ENCODE measurements at regions not wholly inside any gene's neighbourhood (a gene's known extent, or its start where the extent isn't known, plus 50 kb on each side); places are given as distances from the start of the nearest gene placed in this dataset.
A peak's percentile ranks its signal among the peaks of the same experiment; 100 is the strongest.

DNA sequence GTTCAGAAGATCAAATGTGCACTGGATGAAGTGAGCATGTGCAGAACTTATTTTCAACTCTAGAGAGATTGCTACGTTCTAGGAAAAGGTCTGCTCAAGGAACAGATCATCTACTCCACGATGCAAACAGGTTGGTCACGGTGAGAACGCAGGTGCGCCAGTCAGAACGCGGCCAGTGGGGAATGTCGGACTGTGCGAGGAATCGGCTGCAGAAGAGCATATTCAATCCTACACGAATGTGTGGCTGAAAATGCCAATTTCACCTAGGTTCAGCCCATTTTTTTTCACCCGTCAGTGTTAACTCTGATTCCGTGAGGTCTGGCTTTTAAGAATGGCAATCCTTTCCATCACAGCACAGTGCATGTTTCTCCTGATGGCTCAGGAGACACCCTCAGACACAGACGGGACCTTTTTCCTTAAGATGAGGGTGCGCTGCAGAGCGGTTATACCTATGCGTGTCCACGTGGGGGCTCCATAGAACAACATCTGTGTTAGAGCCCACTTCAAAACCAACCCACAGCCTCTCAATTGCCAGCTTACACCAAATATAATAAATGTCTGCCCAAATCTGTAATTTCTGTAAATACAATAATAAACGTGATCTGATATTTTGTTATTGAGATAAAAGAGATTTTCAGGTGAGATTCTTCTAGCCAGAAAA is 250.4 kb downstream of the FOXA2 start:
- no peak for DNase-seq (ENCODE audit: low read depth)
- Histone ChIP-seq H3K27me3 (ENCODE audit: control insufficient read depth, insufficient read depth, low read length) (no peaks in the 10 kb centered on the region), H3K4me3 (ENCODE audit: low read depth, low read length) (no peak overlapping the region), H3K36me3 (ENCODE audit: control insufficient read depth, insufficient read depth, low read length) (no peaks in the 10 kb centered on the region)
- ChIA-PET POLR2A (interaction anchor here (0.5 to 0.6 kb wide), 2 partner anchors 347 to 1297 kb away, joined by 3 to 4 read pairs; no protein-coding TSS in a partner anchor), CTCF (interaction anchor here (0.7 to 2.4 kb wide), 11 partner anchors 11 to 1006 kb away, joined by 3 to 7 read pairs (median 3); no protein-coding TSS in a partner anchor)
- TF ChIP-seq, protein P1, sequence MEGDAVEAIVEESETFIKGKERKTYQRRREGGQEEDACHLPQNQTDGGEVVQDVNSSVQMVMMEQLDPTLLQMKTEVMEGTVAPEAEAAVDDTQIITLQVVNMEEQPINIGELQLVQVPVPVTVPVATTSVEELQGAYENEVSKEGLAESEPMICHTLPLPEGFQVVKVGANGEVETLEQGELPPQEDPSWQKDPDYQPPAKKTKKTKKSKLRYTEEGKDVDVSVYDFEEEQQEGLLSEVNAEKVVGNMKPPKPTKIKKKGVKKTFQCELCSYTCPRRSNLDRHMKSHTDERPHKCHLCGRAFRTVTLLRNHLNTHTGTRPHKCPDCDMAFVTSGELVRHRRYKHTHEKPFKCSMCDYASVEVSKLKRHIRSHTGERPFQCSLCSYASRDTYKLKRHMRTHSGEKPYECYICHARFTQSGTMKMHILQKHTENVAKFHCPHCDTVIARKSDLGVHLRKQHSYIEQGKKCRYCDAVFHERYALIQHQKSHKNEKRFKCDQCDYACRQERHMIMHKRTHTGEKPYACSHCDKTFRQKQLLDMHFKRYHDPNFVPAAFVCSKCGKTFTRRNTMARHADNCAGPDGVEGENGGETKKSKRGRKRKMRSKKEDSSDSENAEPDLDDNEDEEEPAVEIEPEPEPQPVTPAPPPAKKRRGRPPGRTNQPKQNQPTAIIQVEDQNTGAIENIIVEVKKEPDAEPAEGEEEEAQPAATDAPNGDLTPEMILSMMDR (IDR thresholded peaks at IDR 0.05; ENCODE audit: insufficient read depth, low read depth, low read length), result peak; percentile 78

DNA sequence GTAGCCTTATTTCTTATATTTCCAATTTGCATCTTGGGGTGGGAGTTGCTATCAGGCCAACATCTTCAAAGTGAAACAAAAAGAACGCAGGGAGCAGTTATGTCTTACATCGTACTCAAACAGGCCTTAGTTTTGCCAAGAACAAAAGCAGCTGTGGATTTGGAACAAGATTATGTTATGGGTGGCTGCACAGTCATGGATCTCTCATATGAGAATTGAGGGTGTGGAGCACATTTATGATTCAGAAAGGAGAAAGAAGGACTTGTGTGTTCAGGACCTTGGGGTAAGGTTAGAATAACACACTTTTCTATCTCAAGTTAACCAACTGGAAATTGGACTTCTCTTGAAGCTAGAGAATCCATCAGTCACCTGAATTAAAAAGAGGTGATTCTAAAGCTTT is 259.9 kb downstream of the FOXA2 start:
- DNase-seq (ENCODE audit: low read depth), result no peak
- CTCF ChIA-PET, result interaction anchor here (1.1 to 1.2 kb wide), 2 partner anchors 14 to 16 kb away, joined by 3 read pairs; no protein-coding TSS in a partner anchor
- Histone ChIP-seq H3K4me3 (ENCODE audit: low read depth, low read length) (no peak overlapping the region), H3K36me3 (ENCODE audit: control insufficient read depth, insufficient read depth, low read length) (no peaks in the 10 kb centered on the region), H3K27me3 (ENCODE audit: control insufficient read depth, insufficient read depth, low read length) (no peaks in the 10 kb centered on the region)
- TF ChIP-seq, protein P1 (IDR thresholded peaks at IDR 0.05; ENCODE audit: insufficient read depth, low read depth, low read length), result no peak
- POLR2A ChIA-PET, result no interaction called here

GRCh38 chr20:22322513-22322912 is 261.9 kb downstream of the FOXA2 start:
- H3K4me3 ChIP-seq (ENCODE audit: low read depth, low read length), result no peak overlapping the region
- TF ChIP-seq, protein P1 (IDR thresholded peaks at IDR 0.05; ENCODE audit: insufficient read depth, low read depth, low read length), result no peak
- no peak for DNase-seq (ENCODE audit: low read depth)
- H3K36me3 ChIP-seq (ENCODE audit: control insufficient read depth, insufficient read depth, low read length), result no peaks in the 10 kb centered on the region
- H3K27me3 ChIP-seq (ENCODE audit: control insufficient read depth, insufficient read depth, low read length), result no peaks in the 10 kb centered on the region
- ChIA-PET POLR2A (no interaction called here), CTCF (interaction anchor here (1.4 to 1.5 kb wide), 2 partner anchors 12 to 16 kb away, joined by 3 read pairs; no protein-coding TSS in a partner anchor)

DNA sequence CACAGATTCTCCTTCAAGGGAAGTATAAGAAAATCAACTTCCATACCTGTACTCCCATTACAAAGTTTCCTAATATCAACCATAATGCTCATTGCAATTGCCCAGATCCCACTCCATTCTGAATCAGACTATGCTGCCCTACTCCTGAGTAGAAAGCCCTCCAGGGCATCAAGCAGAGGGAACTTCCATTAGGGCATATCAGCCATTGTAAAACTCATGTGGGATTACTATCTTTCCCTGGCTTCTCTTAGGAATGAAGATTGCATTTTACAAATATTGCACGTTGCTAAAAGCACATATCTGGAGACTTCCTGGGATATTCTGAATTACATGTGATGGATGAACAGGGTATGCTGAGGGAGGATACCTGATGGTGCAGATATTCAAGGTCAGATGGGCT is 263.2 kb downstream of the FOXA2 start:
- ChIA-PET CTCF (interaction anchor here (1.1 kb wide), 1 partner anchor 12 kb away, joined by 4 read pairs; no protein-coding TSS in a partner anchor), POLR2A (no interaction called here)
- DNase-seq (ENCODE audit: low read depth), result no peak
- Histone ChIP-seq H3K36me3 (ENCODE audit: control insufficient read depth, insufficient read depth, low read length) (no peaks in the 10 kb centered on the region), H3K4me3 (ENCODE audit: low read depth, low read length) (no peak overlapping the region), H3K27me3 (ENCODE audit: control insufficient read depth, insufficient read depth, low read length) (no peaks in the 10 kb centered on the region)
- TF ChIP-seq, protein P1 (IDR thresholded peaks at IDR 0.05; ENCODE audit: insufficient read depth, low read depth, low read length), result no peak

GRCh38 chr20:22320245-22320915 is 264.0 kb downstream of the FOXA2 start:
- Histone ChIP-seq H3K27me3 (ENCODE audit: control insufficient read depth, insufficient read depth, low read length) (no peaks in the 10 kb centered on the region), H3K4me3 (ENCODE audit: low read depth, low read length) (no peak overlapping the region), H3K36me3 (ENCODE audit: control insufficient read depth, insufficient read depth, low read length) (no peaks in the 10 kb centered on the region)
- DNase-seq (ENCODE audit: low read depth), result no peak
- CTCF ChIA-PET, result interaction anchor here (0.9 to 1.1 kb wide), 2 partner anchors 9 to 13 kb away, joined by 3 to 4 read pairs; no protein-coding TSS in a partner anchor
- POLR2A ChIA-PET, result no interaction called here
- TF ChIP-seq, protein P1 (IDR thresholded peaks at IDR 0.05; ENCODE audit: insufficient read depth, low read depth, low read length), result no peak

Data from BJ (cell line).